ENCODE measurements at regions not wholly inside any gene's neighbourhood (a gene's known extent, or its start where the extent isn't known, plus 50 kb on each side); places are given as distances from the start of the nearest gene placed in this dataset.

DNA sequence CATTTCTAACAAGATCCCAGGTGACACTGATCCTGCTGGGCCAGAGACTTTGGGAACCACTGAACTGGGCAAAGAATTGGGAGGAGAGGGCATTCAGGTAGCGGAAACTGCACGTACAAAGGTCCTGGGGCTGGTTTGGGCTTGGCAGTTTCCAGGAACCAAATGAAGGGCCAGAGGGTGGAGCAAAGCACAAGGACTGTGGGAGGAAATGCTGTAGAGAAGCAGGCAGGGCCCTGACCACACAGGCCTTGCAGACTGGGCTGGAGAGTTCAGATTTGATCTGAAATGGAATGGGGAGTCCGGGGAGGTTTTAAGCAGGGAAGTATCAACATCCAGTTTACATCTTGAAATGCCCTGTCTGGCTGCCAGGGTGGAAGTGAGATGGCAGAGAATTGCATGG is 195.1 kb downstream of the PHETA1 start:
- DNase-seq = no peak

DNA sequence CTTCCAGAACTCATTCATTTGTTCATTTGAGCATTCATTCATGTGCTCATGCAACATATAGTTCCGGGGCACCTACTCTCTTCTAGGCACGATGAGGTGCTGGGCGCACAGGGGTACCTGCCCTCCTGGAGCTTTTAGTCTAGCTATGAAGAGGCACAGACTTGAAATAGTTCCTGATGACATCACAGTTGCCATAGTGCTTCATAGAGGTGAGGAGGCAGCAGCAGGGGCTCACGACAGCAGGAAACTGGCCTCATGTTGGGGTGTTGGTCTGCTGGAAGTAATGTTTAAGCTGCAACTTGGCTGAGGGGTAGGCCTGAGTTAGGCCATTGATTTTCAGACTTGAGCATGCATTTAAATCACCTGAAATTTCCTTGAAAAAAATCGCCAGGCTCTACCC is 195.5 kb downstream of the PHETA1 start:
- no peak for DNase-seq

DNA sequence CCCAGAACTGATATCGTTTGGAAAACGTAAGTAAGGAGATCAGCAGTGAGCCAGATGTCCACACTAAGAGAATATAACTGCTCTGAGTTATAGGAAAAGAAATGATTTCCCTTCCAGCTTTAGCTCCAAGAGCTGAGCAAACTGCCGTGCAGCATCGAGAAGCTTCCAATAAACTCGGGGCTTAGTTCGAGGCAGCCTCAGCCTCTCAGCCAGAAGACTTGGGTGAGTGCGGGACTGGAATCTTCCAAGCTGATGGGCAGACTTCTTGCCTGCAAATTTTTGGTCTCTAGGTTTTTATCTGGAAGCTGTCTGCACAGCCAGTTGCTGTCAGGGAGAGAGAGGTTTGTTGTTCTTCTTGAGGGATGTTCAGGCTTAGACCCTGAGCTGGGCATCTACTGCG is 196.1 kb downstream of the PHETA1 start:
- DNase-seq = no peak

- DNase-seq = no peak
Measured at GRCh38 chr12:111171832-111172231, 197.1 kb downstream of the PHETA1 start.

GRCh38 chr12:111171345-111171744 is 197.6 kb downstream of the PHETA1 start:
- DNase-seq = no peak

DNA sequence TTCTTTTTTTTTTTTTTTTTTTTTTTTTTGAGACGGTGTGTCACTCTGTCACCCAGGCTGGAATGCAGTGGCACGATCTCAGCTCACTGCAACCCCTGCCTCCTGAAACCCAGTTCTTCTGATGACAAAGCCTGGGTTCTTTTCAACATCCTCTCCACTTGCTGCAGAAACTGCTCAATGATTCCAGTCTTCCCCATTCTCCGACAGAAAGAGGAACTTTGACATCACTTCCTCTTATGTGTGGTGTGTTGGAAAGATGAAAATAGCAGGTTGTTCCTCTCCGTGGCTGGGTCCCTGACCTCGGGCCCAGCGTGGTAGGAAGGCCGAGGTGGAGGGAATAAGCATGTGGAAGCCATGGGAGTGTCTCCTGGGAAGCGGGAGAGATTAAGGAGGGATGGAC is 198.4 kb downstream of the PHETA1 start:
- DNase-seq = no peak

DNA sequence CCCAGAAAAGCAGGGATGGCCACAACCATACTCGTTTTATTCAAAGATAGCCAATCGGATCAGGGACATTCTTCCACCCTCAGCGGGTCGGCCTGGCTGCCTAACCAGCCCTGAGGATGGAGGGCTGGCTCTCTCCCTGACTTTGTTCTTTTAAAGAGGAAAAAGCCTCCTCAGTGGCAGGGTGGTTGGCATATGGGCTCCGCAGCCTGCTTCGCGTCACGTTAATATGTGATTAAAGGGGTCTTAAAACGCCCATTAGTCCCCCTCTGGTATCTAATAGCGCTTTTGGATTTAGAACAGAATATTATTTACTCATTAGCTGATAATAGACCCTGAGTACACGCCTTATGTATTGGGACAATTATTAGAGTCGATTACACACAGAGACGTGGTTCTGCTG is 199.4 kb downstream of the PHETA1 start:
- no peak for DNase-seq

GRCh38 chr12:111169032-111169431 is 199.9 kb downstream of the PHETA1 start:
- no peak for DNase-seq

DNA sequence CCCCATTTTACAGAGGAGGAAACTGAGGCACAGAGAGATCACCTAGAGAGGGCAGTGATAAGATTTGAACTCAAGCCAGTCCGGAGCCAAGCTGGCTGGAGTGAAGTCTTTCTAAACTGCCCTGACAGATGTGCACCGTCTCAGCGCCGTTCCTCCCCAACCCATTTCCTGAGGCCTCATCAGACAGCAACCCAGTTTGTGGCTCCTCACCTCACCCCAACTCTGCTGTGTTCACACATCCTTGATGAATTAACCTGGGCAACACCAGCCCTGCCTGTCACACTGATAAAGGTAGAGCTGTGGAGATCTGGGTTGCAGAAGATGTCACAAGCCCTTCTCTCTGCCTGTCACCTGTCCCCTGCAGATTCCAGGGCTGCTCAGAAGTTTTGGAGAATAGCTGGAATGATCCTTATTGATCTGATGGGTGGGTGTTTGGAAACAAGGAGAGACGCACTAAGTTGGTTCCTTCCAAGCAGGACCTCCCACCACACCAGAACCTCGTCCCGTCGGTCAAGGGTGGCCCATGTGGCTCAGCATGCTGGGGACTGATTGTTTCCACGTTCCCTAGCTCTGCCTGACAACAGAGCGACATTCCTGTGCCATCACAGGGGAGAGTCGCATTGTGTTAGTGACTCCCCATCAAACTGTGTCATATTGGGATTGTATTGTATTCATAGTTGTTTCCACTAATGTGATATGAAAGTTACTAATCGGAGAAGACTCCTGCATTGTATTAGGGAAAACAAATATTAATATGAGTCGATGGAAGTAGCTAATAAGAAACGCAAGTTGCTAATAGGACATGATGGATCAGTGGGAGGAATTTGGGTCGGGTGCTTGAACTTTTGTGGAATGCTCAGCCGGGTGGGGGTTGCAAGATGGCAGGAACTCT is 200.6 kb downstream of the PHETA1 start:
- no peak for DNase-seq

- no peak for DNase-seq
Measured at GRCh38 chr12:111166779-111167540, 201.9 kb downstream of the PHETA1 start.

- DNase-seq = no peak
Measured at GRCh38 chr12:111164833-111165525, 203.9 kb downstream of the PHETA1 start.

- DNase-seq = no peak
Measured at GRCh38 chr12:111163422-111163821, 205.5 kb downstream of the PHETA1 start.

GRCh38 chr12:111161898-111162297 is 207.0 kb downstream of the PHETA1 start:
- no peak for DNase-seq

DNA sequence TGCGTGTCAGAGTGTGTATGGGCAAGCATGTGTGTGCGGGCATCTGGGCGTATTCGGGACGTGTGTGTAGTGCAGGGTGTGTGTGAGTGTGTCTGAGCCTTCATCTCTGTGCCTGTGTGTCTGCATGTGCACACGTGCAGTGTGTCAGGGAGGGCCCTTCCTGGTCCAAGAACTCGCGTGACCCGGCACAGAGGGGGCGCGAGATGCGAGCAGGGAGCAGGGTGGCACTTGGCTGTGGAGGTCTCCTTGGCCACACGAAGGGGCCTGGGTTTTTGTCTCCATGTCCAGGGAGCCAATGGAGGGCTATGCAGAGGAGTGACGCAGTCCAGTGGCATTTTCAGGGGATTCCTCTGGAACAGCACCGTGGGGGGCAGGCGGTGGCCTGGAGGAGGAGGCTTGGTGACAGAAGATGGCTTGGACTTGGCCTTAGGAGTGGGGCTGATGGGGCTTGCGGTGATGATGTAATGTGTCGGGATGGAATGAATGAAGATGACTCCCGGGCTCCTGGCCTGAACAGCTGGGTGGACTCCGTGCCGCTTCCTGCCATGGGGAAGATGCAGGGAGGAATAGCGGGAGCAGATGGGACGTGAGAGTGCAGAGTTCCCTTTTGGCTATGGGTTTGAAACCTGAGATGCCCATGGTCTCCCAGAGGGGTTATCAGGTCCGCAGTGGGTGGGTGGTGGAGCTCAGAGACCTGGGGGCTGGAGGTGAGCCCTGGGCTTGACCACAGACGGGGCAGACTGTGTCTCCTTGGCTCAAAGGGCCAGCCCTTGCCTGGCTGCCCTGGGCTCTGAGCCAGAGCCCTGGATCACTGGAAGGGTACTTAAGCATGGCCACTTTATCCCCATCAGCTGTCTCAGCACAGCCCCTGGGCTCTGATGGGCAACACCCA is 208.3 kb downstream of the PHETA1 start:
- no peak for DNase-seq

DNA sequence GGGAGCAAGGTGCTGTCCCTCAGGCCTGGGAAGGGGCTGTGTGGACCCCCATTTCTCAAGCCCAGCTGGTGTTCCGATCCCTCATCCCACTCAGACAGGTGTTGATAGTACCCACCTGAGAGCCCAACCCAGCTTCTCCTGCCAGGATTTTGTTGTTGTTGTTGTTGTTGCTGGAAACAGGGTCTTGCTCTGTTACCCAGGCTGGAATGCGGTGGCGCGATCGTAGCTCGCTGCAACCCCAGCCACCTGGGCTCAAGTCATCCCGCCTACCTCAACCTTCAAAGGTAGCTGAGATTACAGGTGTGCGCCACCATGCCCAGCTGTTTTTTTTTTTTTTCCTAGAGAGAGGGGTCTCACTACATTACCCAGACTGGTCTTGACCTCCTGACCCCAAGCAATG is 209.9 kb downstream of the PHETA1 start:
- no peak for DNase-seq

- no peak for DNase-seq
Measured at GRCh38 chr12:111157486-111157885, 211.4 kb downstream of the PHETA1 start.

- no peak for DNase-seq
Measured at GRCh38 chr12:111156304-111156703, 212.6 kb downstream of the PHETA1 start.

DNA sequence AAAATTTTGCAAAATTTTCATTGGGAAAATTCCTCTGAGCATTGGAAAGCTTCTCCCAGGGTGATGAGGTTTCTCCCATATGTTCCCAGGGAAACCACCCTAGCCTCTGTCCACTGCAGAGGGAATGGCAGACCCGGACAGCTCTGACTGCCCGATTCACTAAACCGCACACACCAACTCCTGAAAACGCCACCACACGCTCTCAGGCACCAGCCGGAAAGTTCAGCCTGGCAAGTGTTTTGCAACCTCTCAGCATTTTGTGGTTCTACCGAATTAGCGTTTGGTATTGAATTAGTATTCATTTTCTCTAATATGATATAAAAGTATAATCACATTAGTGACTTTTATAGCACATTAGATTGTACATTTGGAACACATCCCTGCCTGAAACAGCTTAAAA is 213.4 kb downstream of the PHETA1 start:
- no peak for DNase-seq

- no peak for DNase-seq
Measured at GRCh38 chr12:111155020-111155419, 213.9 kb downstream of the PHETA1 start.

GRCh38 chr12:111154147-111154834 is 214.6 kb downstream of the PHETA1 start:
- peak; percentile 14 for DNase-seq

- DNase-seq = no peak
Measured at GRCh38 chr12:111152561-111152960, 216.3 kb downstream of the PHETA1 start.
